ENCODE measurements at regions not wholly inside any gene's neighbourhood (a gene's known extent, or its start where the extent isn't known, plus 50 kb on each side); places are given as distances from the start of the nearest gene placed in this dataset.

GRCh38 chr18:60975420-60975819 lies 357.8 kb upstream of the CDH20 start (continued):
- no peak for TF ChIP-seq MITF (IDR thresholded peaks at IDR 0.05)
- TF ChIP-seq MTA3 (IDR thresholded peaks at IDR 0.05; ENCODE audit: borderline replicate concordance), result no peak
- no peak for TF ChIP-seq ATF3 (IDR thresholded peaks at IDR 0.05)
- no peak for TF ChIP-seq ATF3 (CRISPR knock-in tag; conservative IDR thresholded peaks at IDR 0.05)
- no peak for TF ChIP-seq ZNF449 (CRISPR knock-in tag; IDR thresholded peaks at IDR 0.05)
- TF ChIP-seq LEF1 (IDR thresholded peaks at IDR 0.05), result no peak
- no peak for TF ChIP-seq ZNF764 (CRISPR knock-in tag; IDR thresholded peaks at IDR 0.05; ENCODE audit: low read depth)
- TF ChIP-seq SIN3B (IDR thresholded peaks at IDR 0.05; ENCODE audit: low read depth), result no peak
- no peak for TF ChIP-seq POLR2AphosphoS5 (IDR thresholded peaks at IDR 0.05; ENCODE audit: control insufficient read depth, insufficient read depth, low read depth, low read length)
- TF ChIP-seq MCM5 (IDR thresholded peaks at IDR 0.05; ENCODE audit: low read depth), result no peak
- TF ChIP-seq TRIM24 (IDR thresholded peaks at IDR 0.05), result no peak
